HG02588 (cell line): ENCODE measurements at regions not wholly inside any gene's neighbourhood (a gene's known extent, or its start where the extent isn't known, plus 50 kb on each side); places are given as distances from the start of the nearest gene placed in this dataset.

Experiments used
- ATAC-seq: cut with Tn5 transposase; IDR thresholded peaks from one replicate; pipeline ENCODE4 v1.9.1; 2021; ENCODE audit warnings: mild to moderate bottlenecking, moderate library complexity; ENCODE audit not compliant: unreplicated experiment

DNA sequence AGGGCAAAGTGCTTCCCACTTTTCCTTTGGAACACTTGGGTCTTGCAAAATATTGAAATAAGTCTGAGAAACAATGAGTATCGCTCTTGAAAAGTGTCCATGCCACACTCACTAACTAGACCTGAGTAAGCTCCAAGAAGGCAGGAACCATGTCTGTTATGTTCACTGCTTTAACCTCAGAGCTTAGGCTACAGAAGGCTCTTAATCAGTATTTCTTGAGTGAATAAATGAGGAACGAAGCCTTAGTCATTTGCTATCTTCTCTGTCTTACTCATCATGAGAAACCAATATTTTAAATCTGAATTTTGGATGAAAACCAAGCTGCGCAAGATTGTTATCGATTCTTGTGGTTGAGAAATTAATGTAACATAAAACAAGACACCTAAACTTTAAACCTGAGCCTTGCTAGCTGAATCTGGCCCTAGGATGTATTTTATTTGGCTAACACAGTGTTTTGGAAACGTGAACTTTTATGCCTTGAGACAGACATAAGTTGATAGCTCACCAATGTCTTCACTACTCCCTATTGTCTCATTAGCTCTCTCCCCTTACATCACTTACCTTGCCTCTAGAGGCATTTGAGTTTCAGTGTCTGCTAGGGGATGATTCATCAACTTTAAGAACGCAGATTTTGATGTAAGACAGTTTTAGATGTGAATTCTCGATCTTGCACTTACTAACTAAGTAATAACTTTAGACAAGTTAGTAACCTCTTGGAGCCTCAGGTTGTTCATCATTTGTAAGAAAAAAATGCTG is 392.8 kb upstream of the MEIS1 start:
- ATAC-seq: no peak

DNA sequence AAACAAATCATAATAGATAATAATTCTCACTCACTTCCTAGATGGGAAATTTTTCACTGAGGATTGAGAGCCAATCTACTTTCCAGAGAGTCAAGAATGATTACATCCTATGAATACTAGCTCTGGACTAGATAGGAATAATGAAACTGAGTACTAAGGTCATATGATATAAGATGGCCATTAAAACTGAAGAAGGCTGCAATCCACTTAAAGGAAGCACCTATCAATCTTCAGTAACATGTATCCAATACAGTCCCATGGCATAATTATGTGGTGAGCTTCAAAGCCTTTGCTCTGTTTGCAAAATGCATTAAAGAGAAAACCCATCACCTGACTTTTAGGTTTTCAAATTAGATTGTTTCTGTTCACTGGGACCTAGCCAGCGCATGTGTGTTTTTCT is 398.0 kb upstream of the MEIS1 start:
- no peak for ATAC-seq

DNA sequence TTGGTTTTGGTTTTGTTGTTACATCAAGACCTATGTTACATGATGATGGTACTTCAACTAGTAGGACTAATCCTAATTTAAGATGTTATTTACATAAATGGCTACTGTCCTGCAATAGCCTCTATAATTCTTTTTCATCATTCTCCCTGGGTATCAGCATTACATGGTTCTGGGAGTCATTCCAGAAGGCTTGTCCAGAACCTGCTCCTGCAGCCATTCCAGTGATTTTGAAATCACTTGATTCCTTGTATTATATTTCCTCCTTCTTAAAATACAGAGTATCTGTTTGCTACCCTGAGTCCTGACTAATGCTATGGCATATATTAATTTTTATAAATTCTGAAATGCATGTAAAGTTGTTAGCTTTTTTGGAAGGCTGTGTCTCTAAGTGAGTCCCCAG is 400.5 kb upstream of the MEIS1 start:
- ATAC-seq: no peak

DNA sequence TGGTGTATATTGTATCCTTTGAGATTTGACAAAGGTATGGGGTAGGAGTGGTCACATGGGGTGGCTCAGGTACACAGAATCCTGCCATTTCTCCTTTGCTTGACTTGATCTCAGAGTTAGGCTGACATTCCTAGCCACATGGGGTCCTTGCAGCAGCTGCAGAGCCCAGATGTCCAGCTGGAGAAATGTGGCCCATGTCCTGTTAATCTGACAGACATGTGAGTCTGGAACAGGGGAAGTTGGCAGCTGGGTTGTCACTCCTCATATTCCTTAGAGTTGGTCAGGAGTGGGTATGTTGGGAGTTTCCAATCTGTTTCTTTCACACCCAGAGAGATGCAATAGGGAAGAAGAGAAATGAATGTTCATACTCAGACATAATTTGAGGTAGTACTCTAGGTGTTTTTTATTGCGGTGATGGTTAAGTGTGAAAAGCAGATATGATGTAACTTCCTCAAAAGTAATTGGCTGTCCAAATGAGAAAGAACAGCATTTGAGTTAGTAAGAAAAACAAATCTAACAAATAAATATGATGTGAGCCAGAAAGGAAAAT is 402.6 kb upstream of the MEIS1 start:
- no peak for ATAC-seq

DNA sequence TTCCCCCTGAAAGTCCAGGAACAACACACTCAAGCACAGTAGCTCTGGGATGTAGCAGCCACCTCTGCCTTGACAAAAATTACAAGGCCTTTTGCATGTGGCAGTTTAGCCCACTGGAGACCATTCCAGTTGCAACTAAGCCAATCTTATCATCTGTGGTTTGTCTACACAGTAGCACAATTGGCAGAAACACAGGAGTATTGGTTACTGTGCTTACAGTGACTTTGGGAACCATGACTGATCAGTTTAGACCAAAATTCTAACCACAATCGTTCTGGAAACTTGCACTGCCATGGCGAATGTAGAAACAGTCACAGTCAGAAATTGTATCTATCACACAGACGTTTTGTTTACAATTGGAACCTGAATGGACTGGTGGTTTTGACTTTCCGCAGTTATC is 403.7 kb upstream of the MEIS1 start:
- no peak for ATAC-seq

DNA sequence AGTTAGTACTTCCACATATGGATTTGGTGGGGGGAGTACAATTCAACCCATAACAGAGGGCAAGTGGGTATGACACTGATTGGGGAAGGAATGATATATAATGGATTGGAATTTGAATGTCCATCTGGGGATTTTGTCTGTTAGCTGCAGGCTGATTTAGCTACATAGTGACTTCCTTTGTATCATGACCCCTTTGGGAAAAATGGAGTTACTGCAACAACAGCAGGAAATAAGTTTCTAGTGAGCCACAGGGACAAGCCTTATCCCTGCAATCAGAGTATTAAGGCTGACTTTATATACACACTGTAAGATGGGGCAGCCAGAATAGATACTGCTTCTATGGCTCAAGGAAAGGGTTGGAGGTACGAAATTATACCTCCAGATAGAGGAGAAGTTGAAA is 404.4 kb upstream of the MEIS1 start:
- no peak for ATAC-seq

DNA sequence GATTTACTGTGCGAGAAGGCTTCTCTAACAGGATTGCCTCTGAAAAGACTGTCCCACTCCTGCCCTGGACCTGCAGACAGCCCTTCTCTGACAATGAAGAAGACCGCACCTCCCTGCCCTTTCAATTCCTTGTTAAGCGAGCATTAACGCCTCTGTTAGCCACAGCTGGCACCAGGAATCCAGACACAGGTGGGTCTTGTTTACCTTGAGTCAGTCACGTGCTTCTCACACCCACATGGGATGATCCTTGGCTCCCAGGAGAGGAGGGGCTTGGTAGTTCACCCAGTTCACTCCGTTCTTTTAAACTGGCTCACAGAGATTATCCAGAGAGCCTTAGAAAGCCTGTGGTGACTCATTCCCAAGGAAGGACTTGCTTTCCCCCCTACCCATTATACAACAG is 410.5 kb upstream of the MEIS1 start:
- ATAC-seq: no peak

DNA sequence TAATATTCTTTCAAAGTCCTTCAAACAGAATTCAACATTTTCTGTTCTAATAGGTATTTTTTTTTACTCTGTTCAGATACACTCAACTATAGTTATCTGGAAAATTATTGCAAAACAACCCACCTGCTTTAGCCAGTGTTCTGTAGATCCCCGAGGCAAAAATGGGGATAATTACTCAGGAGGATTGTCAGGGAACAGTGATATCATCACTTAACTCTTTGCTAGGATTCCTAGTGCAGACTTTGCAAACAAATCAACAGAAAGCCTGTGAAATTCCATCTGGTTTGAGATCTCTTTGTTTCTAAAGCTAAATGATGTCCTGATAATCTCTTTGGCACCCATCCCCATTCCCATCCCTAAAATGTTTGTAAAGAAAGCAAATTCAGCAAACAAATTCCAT is 413.6 kb upstream of the MEIS1 start:
- no peak for ATAC-seq

DNA sequence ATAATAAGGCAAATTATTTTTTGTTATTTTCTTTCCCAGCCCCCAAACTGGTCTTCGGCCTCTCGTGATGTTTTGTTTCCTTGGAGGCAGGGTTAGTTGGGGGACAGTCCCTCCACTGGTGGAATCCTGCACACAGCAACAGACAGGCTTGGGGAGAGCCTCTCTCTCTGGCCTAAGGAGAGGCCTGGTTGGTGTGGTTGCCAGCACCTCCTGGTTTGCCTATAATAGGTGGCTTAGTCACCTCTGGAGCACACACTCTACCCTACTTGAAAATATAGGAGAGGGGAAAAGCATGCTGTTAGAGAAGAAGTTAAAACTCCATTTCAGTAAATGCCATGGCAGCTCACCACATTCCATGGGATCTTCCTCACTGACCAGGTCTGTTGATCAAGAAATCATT is 417.2 kb upstream of the MEIS1 start:
- ATAC-seq: no peak

DNA sequence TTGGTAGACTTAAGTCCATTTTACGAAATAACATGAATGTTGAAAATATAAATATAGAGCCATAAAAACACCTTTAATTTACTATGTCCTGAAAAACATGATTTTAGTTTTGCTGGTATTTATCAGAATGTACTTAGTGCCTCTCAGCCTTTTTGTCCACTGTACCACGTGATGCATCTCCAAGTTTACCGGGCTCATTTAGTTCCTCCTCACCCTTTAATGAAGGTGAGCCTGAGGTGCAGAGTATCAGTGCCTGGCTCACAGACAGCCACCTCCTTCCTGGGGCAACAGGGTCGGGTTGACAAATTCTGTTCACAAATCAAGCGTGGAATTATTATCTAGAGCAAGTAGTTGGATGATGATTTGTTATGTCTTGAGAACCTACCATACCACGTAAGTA is 420.5 kb upstream of the MEIS1 start:
- no peak for ATAC-seq

DNA sequence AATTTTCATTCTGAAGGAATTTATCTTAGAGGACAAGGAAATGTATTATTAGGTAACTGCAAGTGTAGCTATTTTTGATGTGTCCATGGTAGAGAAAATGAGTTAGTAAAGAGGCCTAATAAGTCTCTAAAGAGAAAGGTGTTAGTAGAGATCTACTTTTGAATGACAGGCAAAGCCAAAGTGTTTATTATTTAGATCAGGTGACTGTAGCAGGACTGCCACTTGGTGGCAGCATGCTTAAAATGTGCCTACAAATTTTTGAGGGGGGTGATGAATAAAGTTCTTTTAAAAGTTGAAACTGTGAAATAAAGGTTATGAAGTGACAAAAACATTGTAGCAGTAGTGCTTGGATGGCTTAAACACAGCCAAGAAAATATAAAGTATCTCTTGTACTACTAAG is 421.5 kb upstream of the MEIS1 start:
- ATAC-seq: no peak

DNA sequence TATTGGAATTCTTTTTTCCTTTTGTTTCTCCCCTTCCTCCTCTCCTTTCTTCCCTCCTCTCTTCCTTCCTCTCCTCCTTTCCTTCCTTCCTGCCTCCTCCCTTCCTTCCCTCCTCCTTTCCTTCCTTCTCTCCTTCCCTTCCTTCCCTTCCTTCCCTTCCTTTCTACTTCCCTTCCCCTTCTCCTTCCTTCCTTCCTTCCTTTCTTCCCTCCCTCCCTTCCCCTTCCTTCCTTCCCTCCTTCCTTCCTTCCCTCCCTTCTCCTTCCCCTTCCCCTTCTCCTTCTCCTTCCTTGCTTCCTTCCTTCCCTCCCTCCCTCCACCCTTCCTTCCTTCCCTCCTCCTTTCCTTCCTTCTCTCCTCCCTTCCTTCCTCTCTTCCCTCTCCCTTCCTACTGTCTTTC is 431.0 kb upstream of the MEIS1 start:
- ATAC-seq: no peak

DNA sequence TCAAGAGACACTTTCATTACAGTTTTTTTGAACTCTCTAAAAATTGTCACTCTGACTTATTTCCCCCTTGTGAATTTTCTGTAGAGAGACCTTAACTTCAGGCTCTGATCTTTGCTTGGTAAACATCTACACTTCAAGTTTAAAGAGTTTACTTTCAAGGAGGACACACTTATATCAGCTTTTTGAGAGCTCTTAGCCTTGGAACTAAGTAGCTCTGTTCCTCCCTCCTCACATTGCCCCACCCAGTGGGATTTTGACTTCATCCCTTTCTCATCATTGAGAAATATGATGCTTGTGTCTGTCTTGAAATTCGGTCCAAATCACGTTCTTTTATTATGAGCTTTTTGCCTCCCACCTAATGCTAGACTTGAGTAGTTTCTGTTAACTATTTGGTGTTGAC is 433.4 kb upstream of the MEIS1 start:
- ATAC-seq: no peak

DNA sequence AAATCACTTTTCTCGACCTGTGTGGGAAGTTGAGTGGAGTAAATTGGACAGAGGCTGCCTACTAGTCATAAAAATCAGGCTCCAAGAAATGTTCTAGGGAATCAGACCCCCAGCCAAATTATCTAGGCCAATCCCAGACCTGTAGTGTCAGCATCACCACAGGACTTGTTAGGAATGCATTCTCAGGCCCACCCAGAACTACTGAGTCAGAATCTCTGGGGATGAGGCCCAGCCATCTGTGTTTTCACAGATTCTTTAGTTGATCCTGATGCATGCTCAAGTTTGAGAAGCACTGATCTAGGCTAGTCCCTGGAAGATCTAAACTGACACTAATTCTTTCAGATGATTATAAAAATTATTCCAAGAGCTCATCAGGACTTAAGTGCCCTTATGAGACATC is 434.0 kb upstream of the MEIS1 start:
- no peak for ATAC-seq

DNA sequence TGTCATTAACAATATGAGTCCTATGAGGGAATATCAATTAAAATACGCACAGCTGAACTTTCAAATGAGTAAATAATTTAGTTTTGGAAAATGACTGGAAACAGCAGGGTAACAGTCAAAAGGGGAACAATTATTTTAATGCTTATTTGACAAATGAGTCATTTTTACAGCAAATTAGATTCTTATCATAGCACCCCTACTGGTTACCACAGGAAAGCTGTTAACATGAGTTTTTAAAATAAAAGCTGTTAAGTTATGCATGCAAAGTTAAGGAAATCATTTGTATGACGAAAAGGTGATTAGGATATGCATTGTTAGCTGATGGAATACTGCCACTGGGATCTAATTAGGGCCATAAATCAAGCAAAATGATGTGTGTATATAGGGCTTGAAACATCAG is 435.1 kb upstream of the MEIS1 start:
- ATAC-seq: no peak

DNA sequence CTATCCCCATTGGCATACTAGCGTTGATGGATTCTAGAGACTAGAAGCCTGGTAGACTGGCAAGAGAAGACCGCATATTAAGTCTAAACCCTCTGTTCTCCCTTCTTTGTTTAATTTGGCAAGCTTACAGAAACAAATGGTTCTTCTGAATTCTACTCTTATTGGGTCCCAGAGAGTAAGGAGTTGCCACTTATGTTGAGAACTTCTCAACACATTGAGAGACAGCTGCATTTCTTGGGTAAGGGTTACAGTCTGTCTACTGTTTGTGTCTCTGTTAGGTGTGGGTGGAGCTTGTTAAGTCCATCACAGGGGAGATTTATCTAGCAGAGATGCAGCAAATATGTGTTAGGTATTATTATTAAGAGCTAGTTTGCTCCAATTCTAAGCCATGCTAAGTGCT is 435.8 kb upstream of the MEIS1 start:
- ATAC-seq: no peak

DNA sequence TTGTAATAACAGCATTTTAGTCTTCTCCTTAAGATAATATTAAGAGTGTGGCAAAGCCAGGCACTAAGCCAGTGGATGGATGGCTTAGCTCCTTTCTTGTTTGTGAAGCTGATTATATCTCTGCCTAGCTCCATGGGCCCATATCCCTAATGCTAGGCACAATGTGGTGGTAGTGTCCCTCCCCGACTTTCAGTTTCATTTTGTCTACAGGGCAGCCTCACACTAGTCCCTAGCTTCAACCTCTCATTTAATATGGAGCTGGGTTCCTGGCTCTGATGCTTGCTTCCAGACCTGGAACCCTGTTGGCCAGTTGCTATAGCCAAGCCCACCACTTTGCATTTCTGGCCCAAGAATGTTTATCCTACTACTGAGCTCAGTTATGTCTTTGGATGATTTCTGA is 437.0 kb upstream of the MEIS1 start:
- ATAC-seq: no peak

DNA sequence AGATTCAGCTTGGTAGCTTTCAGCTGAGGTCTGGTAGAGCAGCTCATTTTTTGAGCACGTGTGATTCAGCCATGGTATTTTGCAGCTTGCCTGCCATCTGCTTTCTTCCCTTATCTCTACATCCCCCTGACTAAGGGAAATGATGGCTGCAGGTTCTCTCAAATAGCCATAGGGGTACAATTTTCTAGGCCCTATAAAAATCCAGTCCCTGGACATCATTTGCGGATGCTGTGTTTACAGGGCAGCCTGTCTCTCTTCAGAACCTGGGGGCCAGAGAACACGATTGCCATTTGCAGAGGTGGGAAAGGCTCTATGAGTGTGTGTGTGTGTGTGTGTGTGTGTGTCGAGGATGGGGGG is 442.7 kb upstream of the MEIS1 start:
- no peak for ATAC-seq

DNA sequence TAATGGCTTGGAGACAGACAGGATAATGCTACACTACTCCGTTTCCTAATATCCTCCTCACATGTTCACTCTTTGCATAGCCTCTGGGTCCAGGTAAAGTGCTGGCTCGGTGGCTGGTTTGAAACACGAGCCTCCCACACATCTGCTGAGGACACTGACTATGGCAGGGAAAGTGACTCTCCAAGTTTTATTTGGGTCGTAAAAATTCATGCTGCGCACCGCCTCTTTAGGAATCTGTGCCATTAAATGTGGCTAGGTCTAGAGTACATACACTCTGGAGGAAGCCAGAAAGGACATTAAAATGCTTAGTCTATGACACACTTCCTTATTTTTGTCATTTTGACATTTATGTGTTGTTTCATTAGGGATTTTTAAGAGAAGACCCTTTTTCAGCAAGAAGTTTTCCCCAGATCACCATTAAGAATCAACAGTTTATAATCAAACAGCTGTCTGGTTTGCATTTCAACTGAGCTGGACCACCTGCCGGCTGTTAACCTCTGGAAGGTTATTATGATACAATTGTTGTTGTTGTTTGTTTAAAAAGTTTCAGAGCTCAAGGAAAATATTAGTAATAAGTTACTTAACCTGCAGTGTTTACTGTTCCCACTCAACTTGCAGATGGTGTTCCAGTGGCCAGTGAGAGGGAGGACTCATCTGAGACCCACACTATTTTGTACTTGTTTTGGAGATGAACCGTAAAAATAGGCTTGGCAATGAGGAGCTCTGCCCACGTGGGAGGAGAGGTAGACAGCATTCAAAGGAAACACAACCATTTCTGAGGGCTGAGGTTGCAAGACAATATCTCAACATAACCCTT is 443.3 kb upstream of the MEIS1 start:
- ATAC-seq: no peak

DNA sequence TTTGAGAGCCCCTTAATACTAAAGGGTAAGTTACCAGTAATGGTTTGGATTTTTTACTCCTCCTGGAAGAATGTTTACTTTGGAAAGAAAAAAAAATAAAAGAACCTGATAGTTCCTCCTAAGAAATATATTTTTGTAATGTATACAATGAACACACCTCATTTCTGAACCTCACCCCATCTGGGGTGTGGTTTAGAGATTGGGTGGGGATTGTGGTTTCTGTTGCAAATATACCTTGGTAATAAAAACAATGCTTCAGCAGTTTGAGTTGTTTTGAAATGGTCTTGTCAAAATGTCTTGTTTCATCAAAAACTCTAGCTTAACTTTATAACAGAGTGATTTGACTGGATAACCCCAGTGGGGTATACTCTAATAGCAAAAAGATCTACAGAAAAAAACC is 448.9 kb upstream of the MEIS1 start:
- no peak for ATAC-seq

DNA sequence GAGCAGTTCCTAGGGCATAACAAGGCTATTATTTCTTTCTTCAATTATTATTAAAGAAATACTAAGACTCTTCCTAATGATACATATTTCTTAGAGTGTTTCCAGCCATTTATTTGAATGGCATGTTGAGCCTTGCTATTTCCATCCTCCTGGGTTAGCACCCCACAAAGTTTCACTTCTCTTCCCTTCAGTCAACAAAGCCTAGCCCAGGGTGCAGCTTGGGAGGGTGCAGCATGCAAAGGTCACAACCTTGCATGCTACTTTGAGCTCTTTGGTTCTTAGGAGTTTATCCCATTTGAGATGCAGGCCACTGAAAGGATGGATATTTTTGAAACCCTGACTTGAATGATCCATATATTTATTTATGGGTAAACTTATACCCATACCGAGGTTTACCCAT is 454.4 kb upstream of the MEIS1 start:
- no peak for ATAC-seq

DNA sequence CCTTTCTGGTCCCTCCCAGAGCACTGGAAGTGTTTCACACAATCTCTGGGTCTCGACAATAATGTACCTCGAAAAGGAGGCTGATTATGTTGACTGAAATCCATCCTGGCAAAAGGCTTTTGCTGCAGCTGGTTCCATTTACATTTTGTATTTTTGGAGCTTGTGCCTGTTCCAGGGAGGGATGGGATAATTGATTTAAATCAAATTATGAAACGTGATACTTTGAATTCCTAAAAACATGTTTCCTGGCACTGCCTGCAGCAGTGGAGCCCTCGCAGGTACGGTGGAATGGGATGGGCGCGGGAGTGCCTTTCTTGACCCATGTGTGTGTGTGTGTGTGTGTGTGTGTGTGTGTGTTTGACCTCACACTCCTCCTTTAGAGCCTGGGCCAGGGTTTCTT is 455.5 kb upstream of the MEIS1 start:
- ATAC-seq: no peak
